ENCODE measurements at regions not wholly inside any gene's neighbourhood (a gene's known extent, or its start where the extent isn't known, plus 50 kb on each side); places are given as distances from the start of the nearest gene placed in this dataset.

DNA sequence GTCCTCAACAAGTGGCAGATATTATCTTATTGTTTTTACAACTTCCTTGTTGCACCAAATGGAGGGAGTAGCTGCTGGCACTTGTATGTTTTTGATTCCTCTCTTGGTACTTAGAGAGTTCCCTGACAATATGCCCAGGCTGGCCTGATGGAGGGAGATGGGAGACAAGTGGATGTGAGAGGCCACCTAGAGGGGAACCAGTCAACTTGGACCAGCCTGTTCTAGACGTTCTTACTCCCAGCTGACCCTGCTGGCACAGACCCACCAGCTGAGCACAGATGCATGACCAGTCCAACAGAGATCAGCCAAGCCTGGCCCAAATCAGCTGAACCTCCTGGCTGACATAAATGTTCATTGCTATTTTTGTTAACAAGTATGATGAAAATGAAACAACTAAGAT is 60.9 kb upstream of the GDNF start:
- TF ChIP-seq CTCF (IDR thresholded peaks at IDR 0.05; ENCODE audit: low read depth, low read length) (peak; percentile 41), EZH2phosphoT487 (IDR thresholded peaks at IDR 0.05; ENCODE audit: low read depth) (no peak)

Data from OCI-LY3 (cell line).